ENCODE measurements at regions not wholly inside any gene's neighbourhood (a gene's known extent, or its start where the extent isn't known, plus 50 kb on each side); places are given as distances from the start of the nearest gene placed in this dataset.

GRCh38 chr11:70913715-70914231 is 338.6 kb downstream of the SHANK2 start:
- no peak for DNase-seq (ENCODE audit: low spot score)
- no peak for FAIRE-seq

- FAIRE-seq, result no peak
- no peak for DNase-seq (ENCODE audit: low spot score)
These were observed 337.9 kb downstream of the SHANK2 start for GRCh38 chr11:70914496-70914895.

GRCh38 chr11:70915158-70915985 is 337.0 kb downstream of the SHANK2 start:
- no peak for DNase-seq (ENCODE audit: low spot score)
- FAIRE-seq, result no peak

DNA sequence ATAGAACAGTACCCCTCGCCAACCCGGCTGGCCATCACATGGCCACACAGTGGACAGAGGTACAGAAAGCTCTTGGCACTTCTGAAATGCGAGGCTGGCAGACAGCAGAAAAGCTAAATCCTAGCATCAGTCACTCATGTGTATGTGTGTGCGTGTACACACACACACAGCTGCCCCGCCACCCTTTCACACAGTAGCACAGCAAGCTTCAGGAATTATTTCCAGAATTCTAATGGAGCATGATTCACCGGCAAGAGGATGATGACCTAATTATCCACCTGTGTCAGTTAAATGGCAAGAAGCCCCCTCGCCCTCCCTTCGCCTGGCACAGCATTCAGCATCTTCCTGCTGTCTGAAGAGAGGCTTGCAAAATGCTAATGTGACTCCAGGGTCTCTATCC is 336.0 kb downstream of the SHANK2 start:
- FAIRE-seq (no peak), DNase-seq (ENCODE audit: low spot score) (no peak)

DNA sequence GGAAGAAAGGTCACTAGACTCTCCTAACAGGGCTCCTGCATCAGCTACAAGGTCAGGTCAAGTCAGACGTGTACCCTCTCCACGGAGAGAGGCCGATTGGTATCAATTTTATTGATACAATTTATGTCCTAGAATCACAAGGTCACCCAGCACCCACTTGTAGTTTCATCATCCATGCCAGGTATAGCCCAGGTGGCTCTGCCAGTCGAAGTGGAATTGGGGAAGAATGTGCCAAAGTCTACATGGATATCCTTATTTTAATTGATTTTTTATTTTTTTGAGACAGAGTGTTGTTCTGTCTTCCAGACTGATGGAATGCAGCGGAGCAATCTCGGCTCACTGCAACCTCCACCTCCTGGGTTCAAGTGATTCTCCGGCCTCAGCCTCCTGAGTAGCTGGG is 334.1 kb downstream of the SHANK2 start:
- DNase-seq (ENCODE audit: low spot score) (no peak), FAIRE-seq (no peak)

DNA sequence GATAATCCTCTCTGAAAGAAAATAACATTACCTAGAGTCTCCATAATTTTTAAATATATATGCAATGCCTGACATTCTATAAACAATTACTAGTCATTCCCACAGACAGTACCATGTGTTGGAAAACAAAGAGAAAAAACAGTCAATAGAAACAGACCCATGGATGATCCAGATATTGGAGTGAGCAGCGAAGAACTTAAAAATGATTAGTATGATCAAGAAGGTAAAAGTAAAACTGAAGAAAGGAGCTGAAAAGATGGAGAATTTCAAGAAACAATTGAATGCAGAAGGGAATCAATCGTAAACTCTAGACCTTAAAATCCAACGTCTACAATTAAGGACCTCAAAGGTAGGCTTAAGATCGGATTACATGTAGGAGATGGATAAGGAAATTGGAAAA is 330.6 kb downstream of the SHANK2 start:
- no peak for FAIRE-seq
- no peak for DNase-seq (ENCODE audit: low spot score)

DNA sequence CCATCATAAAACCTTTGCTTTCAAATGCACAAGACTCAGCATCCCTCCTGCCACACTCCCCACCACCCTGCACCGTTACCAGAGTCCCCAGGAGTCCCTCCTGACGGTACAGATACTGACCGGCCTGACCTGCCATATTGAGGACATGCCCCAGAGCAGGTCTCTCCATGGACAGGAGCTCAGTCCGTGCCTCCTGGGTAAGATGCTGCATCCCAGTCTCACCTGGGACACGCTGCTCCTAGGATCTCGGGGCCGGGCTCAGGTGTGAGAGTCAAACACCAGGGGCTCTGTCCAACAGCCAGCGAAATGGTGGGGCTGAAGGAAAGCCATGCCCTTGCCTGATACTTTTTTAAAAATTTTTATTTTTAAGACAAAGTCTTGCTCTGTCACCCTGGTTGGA is 328.3 kb downstream of the SHANK2 start:
- FAIRE-seq, result no peak
- DNase-seq (ENCODE audit: low spot score), result no peak

DNA sequence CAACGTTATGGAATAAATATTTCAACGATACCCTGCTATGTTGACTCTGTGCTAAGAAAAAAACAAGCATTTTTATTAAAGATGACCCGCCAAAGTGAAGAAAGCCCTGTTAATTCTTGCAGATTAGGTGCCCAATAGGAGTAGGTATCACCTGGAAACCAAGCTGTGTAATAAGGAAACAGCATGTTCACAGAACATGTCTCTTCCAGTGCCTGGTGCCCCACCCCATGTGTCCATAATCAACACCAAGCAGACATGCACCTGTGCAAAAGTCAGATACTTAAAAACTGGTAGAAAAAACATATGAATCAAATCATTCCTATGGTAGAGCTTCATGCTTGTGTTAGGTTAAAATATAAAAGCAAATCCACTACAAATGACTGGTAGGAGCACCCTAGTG is 327.1 kb downstream of the SHANK2 start:
- no peak for DNase-seq (ENCODE audit: low spot score)
- no peak for FAIRE-seq

DNA sequence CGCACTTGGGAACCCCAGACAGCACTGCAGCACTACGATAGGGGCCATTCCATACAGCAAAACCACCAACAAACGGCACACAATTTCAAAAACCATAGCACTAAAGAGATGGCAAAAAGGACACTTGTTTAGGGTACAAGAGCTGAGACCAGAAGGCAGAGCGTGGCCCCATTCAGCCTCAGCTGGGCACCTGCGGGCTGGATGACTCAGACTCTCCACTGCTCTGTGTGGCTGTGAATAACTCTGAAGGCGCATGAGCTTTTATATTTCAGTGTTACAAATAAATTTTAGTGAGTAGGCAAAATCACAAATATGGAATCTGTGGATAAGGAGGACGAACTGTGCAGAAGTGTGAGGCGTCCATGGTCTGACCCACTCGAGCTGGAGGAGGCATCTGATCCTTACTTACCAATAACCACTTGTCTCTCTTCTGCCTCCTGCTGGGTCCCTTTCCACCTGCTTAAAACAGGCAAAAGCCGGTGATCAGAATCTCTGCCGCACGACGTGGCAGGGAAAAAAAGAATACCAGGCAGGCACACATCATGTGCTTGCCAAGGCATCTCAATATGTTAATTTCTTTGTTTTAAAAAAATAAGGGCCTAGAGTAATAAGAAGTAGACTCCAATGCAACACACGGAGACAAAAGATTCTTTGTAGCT is 325.7 kb downstream of the SHANK2 start:
- FAIRE-seq (no peak), DNase-seq (ENCODE audit: low spot score) (no peak)

GRCh38 chr11:70928854-70929598 is 323.4 kb downstream of the SHANK2 start:
- DNase-seq (ENCODE audit: low spot score), result no peak
- no peak for FAIRE-seq

DNA sequence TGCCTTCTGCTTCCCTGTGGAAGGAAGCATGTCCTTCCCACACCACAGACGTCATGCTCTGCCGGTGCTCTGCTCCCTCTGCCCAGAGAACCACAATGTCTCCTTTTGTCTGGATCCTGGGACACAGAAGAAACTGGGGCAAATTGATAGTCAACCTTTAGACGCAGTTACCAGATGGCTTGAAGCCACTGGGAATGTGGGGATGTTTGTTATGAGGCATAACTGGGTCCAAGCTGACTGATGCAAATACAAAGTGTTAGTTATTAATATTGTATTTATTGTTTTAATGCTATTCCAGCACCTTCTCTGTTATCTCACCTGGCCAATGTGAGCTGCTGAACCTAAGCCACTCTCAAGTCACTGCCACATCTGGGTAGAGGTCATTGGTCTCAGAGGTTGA is 322.2 kb downstream of the SHANK2 start:
- FAIRE-seq (no peak), DNase-seq (ENCODE audit: low spot score) (no peak)

- DNase-seq (ENCODE audit: low spot score), result no peak
- FAIRE-seq, result no peak
These were observed 320.9 kb downstream of the SHANK2 start for GRCh38 chr11:70931430-70931829.

DNA sequence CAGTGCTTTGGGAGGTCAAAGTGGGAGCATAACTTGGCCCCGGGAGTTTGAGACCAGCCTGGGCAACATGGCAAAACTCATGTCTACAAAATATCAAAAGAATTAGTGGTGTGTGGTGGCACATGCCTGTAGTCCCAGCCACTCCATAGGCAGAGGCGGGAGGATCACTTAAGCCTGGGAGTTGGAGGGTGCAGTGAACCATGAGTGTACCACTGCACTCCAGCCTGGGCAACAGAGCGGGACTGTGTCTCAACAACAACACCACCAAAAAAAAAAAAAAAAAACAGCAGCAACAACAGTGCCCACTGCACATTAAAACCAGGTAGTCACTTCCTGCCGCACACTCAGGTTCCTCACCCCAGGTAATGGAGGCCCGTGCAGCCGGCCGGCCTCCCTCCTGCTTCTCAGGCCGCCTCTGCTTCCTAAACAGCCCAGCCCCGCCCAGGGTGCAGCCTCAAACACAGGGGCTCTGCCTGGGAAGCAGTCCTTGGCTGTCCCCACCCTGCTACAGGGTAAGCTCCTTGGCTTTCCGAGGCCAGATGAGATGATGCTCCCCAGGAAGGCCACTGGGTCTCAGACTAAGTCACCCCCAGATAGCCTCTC is 318.3 kb downstream of the SHANK2 start:
- DNase-seq (ENCODE audit: low spot score), result no peak
- no peak for FAIRE-seq

DNA sequence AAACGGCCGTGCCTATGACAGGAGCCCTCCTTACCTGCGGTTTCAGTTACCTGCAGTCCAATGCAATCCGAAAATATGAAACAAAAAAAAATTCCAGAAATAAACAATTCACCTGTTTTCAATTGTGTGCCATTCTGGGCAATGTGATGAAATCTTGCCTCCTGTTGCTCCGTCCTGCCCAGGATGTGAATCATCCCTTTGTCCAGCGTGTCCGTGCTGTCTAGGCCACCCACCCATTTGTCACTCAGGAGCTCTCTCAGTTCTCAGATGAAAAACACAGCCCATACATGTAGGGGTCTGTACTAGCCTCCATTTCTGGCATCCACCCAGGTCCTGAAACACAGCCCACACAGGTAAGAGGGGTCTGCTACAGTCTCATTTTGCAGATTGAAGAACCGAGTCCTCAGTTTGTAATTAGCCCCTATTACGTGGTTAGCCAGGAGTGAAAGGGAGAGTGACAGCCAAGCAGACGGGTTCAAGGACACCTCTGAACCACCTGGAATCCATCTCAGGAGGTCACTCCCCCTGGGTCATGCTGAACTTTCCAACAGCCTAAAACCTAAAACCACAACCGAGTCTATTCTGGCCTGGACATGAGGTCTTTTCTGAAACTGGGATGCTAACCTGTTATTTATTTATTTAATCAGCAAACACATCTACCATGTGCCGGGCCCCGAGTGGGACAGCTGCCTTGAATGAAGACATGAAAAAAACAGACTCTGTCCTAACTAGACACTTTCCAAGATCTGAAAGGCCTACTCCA is 317.2 kb downstream of the SHANK2 start:
- no peak for FAIRE-seq
- DNase-seq (ENCODE audit: low spot score), result peak; percentile 6

- FAIRE-seq (no peak), DNase-seq (ENCODE audit: low spot score) (no peak)
These were observed 309.8 kb downstream of the SHANK2 start for GRCh38 chr11:70942593-70942992.

DNA sequence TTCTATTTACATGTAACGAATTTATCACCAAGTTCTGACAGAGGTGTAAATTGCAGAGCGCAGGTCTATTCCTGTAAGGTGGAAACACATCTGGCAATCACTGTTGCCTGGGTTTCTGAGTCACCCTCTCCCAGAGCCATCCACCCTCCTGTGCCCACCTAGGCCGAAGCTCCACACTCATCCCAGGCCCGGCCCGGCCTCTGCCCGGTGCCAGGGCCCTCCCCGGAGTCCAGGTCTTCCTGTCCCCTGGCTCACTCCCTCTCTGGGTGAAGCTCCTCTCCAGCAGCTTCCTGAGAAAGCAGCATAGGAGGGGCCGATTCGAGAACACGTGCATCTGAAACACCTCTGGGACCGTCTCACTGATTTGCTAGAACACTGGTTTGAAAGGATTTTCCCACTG is 308.2 kb downstream of the SHANK2 start:
- no peak for FAIRE-seq

GRCh38 chr11:70944636-70945035 is 307.7 kb downstream of the SHANK2 start:
- DNase-seq (ENCODE audit: low spot score) (no peak), FAIRE-seq (no peak)

More for the DNA sequence above, 308.2 kb downstream of the SHANK2 start:
- no peak for DNase-seq (ENCODE audit: low spot score)

DNA sequence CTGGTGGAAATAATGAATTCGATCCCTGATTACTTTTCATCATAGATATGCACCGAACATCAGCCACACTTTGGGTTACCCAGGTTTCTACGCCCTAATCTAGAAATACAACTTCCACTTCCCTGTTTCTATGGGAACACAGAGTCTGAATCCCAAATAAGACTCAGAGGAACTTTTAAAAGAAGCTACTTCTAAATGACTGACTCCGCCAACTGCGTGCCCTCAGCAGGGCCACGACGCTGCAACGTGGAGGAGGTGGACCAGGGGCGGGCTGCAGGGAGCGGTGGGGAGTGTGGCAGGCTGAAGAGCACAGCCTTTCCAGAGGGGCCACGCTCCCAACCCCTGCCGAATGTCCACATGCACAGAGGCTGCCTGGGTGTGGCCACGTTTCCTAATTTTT is 304.0 kb downstream of the SHANK2 start:
- DNase-seq (ENCODE audit: low spot score), result no peak
- no peak for FAIRE-seq

GRCh38 chr11:70948855-70949531 is 303.4 kb downstream of the SHANK2 start:
- DNase-seq (ENCODE audit: low spot score) (no peak), FAIRE-seq (no peak)

DNA sequence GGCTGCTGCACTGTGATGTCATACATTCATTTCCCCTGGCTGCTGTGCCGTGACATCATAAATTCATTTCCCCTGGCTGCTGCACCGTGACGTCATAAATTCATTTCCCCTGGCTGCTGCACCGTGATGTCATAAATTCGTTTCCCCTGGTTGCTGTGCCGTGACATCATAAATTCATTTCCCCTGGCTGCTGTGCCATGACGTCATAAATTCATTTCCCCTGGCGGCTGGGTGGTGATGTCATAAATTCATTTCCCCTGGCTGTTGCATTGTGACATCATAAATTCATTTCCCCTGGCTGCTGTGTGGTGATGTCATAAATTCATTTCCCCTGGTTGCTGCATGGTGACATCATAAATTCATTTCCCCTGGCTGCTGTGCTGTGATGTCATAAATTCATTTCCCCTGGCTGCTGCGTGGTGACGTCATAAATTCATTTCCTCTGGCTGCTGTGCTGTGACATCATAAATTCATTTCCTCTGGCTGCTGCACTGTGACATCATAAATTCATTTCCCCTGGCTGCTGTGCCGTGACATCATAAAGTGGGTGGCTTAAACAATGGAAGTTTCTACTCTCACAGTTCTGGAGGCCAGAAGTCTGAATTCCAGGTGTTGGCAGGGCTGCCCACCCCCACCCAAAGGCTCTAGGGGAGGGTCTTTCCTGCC is 301.1 kb downstream of the SHANK2 start:
- no peak for DNase-seq (ENCODE audit: low spot score)

More for the DNA sequence above, 301.1 kb downstream of the SHANK2 start:
- FAIRE-seq, result no peak
